ENCODE measurements at regions not wholly inside any gene's neighbourhood (a gene's known extent, or its start where the extent isn't known, plus 50 kb on each side); places are given as distances from the start of the nearest gene placed in this dataset.

DNA sequence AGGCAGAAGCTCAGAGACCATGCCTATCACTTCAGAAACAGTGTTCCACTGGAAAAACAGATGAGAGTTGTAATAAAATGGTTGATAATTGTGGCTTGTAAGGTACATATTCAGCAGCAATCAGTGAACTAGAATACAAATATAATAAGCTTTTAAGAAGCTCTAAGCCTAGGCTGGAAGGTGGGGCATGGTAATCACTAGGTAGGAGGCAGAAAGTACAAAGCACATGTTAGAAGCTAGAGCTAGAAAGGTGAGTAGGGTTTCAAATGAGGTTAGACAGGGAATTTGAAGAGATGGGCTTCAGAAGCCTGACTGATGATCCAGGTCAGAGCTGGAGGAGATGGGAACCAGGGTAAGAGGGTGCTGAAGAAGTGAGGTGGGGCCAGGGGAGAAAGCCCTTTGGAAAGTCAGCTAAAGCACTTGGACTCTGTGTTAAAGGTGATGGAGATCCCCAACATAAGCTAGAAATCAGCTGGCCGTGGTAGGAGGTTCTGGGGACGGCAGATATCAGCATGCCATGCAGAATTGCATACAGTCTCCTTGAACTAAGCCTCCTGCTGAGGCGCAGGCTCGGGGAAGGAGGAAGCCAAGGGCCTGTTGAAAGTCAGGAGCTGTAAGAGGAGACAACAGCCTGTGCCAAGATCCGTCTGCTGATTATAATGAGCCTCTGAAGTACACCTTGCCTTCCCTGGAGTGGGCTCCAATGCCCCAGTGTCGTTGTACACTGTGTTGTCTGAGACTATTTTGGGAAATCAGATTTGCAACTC lies 659.4 kb downstream of the BCL11B start:
- DNase-seq: no peak

DNA sequence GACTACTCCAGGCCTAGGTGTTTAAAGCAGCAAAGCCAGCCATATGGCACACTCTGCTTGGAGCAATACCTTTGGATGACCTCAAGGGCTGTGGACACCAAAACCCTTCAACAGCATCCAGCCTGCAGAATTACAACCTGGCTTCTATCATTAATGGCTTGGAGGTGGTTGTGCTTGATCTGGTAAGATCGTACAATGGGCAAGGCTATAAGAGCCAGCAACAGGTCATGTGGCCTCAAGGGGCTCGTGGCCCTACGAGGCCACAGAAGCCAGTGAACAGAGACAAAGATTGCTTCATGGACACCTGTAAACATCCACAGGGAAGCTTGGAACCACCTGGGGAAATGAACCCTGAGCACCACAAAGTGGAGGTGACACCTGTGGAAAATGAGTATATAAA lies 657.3 kb downstream of the BCL11B start:
- DNase-seq: no peak

DNA sequence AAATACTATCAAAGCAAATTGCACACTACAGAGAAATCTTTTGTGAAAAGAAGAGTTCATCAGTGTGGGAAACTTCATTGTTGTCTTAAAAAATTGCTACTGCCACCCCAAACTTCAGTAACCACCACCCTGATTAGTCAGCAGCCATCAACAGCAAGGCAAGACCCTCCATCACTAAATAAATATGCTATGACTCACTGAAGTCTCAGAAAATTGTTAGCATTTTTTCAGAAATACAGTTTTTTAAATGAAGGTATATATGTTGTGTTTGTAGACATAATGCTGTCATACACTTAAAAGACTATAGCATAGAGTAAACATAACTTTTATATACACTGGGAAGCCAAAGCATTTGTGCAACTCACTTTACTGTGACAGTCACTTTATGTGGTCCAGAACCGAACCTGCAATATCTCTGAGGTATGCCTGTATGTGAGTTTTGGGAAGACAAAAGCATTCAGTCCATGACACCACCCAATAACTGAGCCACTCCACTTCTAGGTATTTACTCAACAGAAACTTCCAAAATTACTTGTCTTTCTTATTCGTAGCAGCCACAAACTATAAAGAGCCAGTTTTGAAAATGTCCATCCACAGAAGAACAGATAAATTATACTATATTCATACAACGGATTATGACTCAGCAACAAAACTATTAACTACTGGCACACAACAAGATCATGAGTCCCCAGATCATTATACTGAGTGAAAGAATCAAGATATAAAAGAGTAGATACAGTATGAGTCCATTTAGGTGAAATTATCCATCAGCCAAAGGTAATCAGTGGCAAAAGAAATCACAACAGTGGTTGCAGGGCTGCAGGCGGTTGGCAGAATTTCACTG lies 649.6 kb downstream of the BCL11B start:
- no peak for DNase-seq

- peak; percentile 69 for DNase-seq
Measured at GRCh38 chr14:98623788-98624415, 648.1 kb downstream of the BCL11B start.

GRCh38 chr14:98633380-98633779 lies 638.6 kb downstream of the BCL11B start:
- DNase-seq: peak; percentile 97

GRCh38 chr14:98634043-98634820 lies 637.8 kb downstream of the BCL11B start:
- no peak for DNase-seq

DNA sequence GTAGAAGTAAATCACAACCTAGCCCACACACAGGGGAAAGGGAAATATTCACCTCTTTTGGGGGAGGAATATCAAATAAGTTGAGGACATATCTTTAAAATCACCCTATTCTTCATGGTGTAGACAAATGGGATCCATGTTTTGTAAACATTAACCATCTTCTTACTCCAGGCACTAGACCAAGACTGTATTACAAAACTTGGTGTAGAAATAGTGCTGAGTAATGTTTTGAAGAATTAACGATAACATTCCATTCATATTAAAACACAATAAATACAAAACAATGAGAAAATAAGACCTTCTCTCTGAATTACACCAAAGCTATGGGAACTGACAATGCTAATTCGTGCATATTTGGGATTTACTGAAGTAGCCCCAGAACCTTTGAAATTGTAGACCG lies 633.6 kb downstream of the BCL11B start:
- DNase-seq: no peak

DNA sequence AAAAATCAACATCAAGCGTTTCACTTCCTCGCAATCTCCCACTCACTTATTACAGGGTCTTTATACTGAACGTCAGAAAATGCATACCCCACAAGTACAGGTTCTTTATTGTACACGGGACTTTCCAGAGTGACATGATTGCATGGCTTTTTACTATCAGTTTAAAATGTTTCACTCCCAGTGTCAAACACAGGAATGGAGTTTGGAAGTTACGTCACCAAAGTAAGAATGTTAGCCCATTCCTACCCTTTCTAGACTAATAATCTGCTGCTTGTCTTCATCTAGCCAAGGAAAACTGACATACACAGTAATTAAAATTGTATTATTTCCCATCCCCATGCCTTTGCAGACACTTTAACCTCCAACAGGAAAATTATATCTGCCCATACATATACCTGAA lies 624.2 kb downstream of the BCL11B start:
- DNase-seq: no peak

DNA sequence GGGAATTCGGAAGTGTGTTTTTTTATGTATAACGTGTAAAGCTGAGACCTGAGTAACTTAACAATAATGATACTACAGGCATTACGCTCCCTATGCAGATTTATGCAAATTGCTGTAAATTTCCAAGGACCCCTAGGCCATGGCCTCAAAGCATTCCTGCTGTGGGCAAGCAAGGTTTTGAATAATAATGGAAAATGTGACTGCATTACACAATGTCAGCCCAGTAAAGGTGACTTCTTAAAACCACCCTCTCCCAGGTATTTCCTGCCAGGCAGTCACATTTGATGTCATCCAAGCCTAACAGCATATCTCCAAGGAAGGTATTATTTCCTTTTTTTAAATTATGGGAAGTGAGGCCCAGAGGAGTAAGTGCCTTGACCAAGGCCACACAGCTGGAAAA lies 621.0 kb downstream of the BCL11B start:
- no peak for DNase-seq

DNA sequence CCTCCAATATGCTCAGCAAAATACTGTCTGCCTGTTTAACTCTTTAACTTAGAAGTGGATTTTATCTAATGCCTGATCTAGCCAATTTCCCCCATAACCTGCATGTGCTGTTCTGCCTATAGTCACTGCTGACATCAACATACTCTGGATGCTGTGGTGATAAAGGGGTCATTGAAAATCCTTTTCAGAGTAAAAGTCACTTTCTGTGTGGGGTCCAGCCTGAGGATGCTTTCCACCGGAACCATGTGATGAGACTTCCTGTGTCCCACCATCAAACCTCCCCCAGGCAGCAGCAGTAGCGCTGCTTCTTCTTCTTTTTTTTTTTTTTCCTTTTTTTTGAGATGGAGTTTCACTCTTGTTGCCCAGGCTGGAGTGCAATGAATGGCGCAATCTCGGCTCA lies 607.0 kb downstream of the BCL11B start:
- DNase-seq: peak; percentile 36

DNA sequence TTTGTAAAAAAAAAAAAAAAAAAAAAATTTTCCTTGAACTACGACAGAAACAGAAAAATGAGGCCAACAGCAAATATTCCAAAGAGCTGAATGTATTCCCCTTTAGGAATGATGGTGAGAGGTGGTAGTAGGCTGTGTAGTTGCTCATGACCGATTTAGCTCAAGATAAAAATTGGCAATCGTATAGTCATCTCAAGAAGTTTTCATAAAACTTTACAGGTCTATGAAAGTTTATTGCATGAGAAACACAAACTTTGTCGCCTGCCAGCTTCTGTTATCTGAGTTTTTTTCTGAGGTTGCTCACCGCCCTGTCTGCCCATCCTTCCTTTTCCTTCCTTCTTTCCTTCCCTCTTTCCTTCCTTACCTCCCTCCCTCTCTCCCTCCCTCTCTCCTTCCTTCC lies 605.5 kb downstream of the BCL11B start:
- DNase-seq: no peak

- DNase-seq: no peak
Measured at GRCh38 chr14:98682033-98682432, 590.0 kb downstream of the BCL11B start.

GRCh38 chr14:98682726-98683125 lies 589.3 kb downstream of the BCL11B start:
- DNase-seq: no peak

DNA sequence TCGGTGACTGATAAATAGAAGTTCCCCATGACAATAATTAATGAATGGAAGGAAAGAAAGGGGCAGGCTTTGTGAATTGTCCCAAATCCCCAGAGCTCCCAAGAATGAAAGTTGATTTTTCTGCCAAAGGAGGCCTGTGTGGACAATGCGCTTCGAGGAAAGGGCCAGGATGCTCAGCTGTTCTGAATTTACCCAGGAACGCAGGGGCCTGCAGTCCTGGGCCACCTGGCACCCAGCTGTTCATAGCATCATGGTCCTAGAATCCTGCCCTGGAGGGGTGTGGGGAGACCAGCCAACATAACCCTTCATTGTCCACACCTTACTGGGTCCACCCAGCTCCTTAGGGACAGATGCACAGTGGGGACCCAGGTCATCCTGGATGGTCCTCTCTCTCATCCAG lies 587.5 kb downstream of the BCL11B start:
- DNase-seq: no peak

DNA sequence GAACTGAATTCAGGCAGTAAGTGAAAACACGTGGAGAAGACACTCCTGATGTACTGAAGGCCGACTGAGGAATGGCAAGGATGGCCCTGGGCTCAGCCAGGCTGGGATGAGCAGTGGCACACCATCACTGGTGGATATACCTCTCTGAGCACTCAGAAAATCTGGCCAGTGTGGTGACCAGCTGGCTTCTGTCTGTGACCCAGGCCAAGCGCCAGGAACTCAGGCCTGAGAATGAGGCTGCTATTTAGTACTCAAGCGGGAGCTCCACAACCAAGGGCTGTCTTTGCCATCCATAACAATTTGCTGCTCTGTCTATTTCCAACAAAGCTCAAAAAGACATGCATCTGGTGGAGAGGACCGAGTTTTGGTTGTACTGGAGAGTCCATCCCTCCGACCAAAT lies 586.3 kb downstream of the BCL11B start:
- DNase-seq: no peak

- no peak for DNase-seq
Measured at GRCh38 chr14:98688446-98688845, 583.6 kb downstream of the BCL11B start.

DNA sequence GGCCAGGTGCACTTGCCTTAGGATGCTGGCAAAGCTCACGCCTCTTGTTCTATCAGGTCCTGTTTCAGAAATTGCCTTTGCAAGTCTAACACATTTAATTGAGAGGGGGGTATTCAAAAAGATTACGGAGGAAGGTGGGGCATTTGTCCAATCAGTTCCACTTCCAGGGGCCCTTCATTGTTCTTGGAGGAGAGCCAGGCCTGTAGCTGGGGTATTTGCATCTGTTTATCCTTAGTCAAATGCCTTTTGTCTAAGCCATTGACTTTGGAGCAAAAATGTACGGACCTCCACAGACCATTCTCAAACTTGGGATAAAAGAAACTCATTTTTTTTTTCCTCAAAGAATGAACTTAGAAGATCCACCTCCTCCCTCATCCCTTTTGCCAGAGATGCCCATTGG lies 582.0 kb downstream of the BCL11B start:
- DNase-seq: peak; percentile 76

DNA sequence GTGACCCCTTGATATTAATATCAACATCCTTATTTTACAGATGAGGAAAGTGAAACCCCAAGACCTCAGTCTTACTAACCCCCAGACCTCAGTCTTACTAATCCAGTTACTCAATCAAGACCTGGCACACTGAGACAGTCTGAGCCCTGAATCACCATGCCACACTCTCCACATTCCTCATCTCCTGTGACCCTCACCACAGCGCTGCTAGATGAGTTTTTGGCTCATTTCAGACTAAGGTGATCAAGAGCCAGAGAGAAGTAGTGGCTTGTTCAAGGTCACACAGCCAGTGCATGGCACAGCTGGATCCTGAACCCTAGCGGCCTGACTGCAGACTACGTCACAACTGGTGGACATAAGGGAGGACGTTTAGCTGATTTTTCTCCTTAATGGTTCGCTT lies 579.2 kb downstream of the BCL11B start:
- no peak for DNase-seq

GRCh38 chr14:98694541-98694940 lies 577.5 kb downstream of the BCL11B start:
- no peak for DNase-seq

- DNase-seq: no peak
Measured at GRCh38 chr14:98695809-98696208, 576.2 kb downstream of the BCL11B start.

DNA sequence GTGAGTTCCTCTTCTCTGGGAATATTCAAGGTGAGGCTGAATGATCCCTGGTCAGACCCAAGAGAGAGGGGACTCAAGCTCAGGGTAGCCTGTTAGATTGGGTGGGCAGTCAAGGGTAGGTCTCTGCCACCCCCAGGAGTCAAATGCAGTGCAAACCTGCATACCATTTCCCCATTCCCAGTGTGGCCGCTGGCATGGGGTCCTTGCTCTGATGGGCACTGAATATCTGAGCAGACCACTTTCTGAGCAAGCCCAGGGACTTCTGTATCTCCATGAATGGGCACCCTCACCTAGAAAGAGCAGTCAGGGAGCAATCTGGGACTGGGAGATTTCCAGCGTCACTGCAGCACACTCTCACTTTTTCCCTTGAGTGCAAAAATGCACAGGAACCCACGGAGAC lies 573.7 kb downstream of the BCL11B start:
- no peak for DNase-seq

- no peak for DNase-seq
Measured at GRCh38 chr14:98700748-98701147, 571.2 kb downstream of the BCL11B start.

- no peak for DNase-seq
Measured at GRCh38 chr14:98701377-98701776, 570.6 kb downstream of the BCL11B start.

All from NCI-H1105 treated with DMSO at 0.1 percent for 48 hours (cell line).